ENCODE measurements at regions not wholly inside any gene's neighbourhood (a gene's known extent, or its start where the extent isn't known, plus 50 kb on each side); places are given as distances from the start of the nearest gene placed in this dataset.

GRCh38 chr3:170724599-170725280 is 138.9 kb upstream of the SLC7A14 start:
- no peak for ATAC-seq
- TF ChIP-seq ZNF565 (CRISPR knock-in tag; conservative IDR thresholded peaks at IDR 0.05; ENCODE audit: low read depth) (no peak), TCF4 (CRISPR knock-in tag; IDR thresholded peaks at IDR 0.05; ENCODE audit: borderline replicate concordance) (no peak), ZNF70 (CRISPR knock-in tag; IDR thresholded peaks at IDR 0.05) (no peak), ZNF8 (CRISPR knock-in tag; IDR thresholded peaks at IDR 0.05) (no peak), ZFP30 (CRISPR knock-in tag; IDR thresholded peaks at IDR 0.05) (no peak), PATZ1 (CRISPR knock-in tag; IDR thresholded peaks at IDR 0.05; ENCODE audit: borderline replicate concordance) (no peak)

GRCh38 chr3:170723241-170723640 is 137.4 kb upstream of the SLC7A14 start:
- no peak for ATAC-seq
- TF ChIP-seq ESRRG (CRISPR knock-in tag; IDR thresholded peaks at IDR 0.05) (no peak), ZNF565 (CRISPR knock-in tag; conservative IDR thresholded peaks at IDR 0.05; ENCODE audit: low read depth) (no peak), BACH2 (CRISPR knock-in tag; IDR thresholded peaks at IDR 0.05; ENCODE audit: borderline replicate concordance) (no peak), ZNF8 (CRISPR knock-in tag; IDR thresholded peaks at IDR 0.05) (no peak), OSR1 (CRISPR knock-in tag; IDR thresholded peaks at IDR 0.05) (no peak), GLIS3 (CRISPR knock-in tag; IDR thresholded peaks at IDR 0.05) (no peak), SNAI2 (CRISPR knock-in tag; IDR thresholded peaks at IDR 0.05) (no peak), PPARA (CRISPR knock-in tag; IDR thresholded peaks at IDR 0.05; ENCODE audit: borderline replicate concordance) (no peak), CREB5 (CRISPR knock-in tag; IDR thresholded peaks at IDR 0.05; ENCODE audit: low read depth) (no peak), ZFP30 (CRISPR knock-in tag; IDR thresholded peaks at IDR 0.05) (no peak), CSRNP3 (CRISPR knock-in tag; IDR thresholded peaks at IDR 0.05) (no peak), POU6F1 (CRISPR knock-in tag; IDR thresholded peaks at IDR 0.05; ENCODE audit: borderline replicate concordance, low read depth) (no peak), ARNTL (CRISPR knock-in tag; IDR thresholded peaks at IDR 0.05; ENCODE audit: borderline replicate concordance, low read depth) (no peak), ZFP3 (CRISPR knock-in tag; IDR thresholded peaks at IDR 0.05) (no peak), PATZ1 (CRISPR knock-in tag; IDR thresholded peaks at IDR 0.05; ENCODE audit: borderline replicate concordance) (no peak), CSDC2 (CRISPR knock-in tag; IDR thresholded peaks at IDR 0.05) (no peak)

- ATAC-seq = no peak
- TF ChIP-seq ESRRG (CRISPR knock-in tag; IDR thresholded peaks at IDR 0.05) = no peak
- TF ChIP-seq CSRNP3 (CRISPR knock-in tag; IDR thresholded peaks at IDR 0.05) = no peak
- TF ChIP-seq OSR1 (CRISPR knock-in tag; IDR thresholded peaks at IDR 0.05) = no peak
- TF ChIP-seq PPARA (CRISPR knock-in tag; IDR thresholded peaks at IDR 0.05; ENCODE audit: borderline replicate concordance) = no peak
- TF ChIP-seq ZFP30 (CRISPR knock-in tag; IDR thresholded peaks at IDR 0.05) = no peak
- TF ChIP-seq ZNF8 (CRISPR knock-in tag; IDR thresholded peaks at IDR 0.05) = no peak
- no peak for TF ChIP-seq TSHZ2 (CRISPR knock-in tag; IDR thresholded peaks at IDR 0.05)
- TF ChIP-seq PATZ1 (CRISPR knock-in tag; IDR thresholded peaks at IDR 0.05; ENCODE audit: borderline replicate concordance) = no peak
- TF ChIP-seq TOX (CRISPR knock-in tag; IDR thresholded peaks at IDR 0.05; ENCODE audit: borderline replicate concordance) = no peak
- TF ChIP-seq TCF4 (CRISPR knock-in tag; IDR thresholded peaks at IDR 0.05; ENCODE audit: borderline replicate concordance) = no peak
- no peak for TF ChIP-seq ZC3H10 (CRISPR knock-in tag; IDR thresholded peaks at IDR 0.05)
- no peak for TF ChIP-seq BACH2 (CRISPR knock-in tag; IDR thresholded peaks at IDR 0.05; ENCODE audit: borderline replicate concordance)
- TF ChIP-seq ZNF70 (CRISPR knock-in tag; IDR thresholded peaks at IDR 0.05) = no peak
Observed at GRCh38 chr3:170721563-170721962, 135.7 kb upstream of the SLC7A14 start.

All from SK-N-SH treated with all-trans-retinoic acid at 6 μM for 48 hours (cell line).